Loucy (cell line): ENCODE measurements at regions not wholly inside any gene's neighbourhood (a gene's known extent, or its start where the extent isn't known, plus 50 kb on each side); places are given as distances from the start of the nearest gene placed in this dataset.

Experiments
- EZH2phosphoT487 ChIP-seq: fragments of 200-600 bp; IDR thresholded peaks from 2 replicates; pipeline ENCODE4 v1.6.1; 2018; ENCODE audit warnings: antibody characterized with exemption, mild to moderate bottlenecking, moderate library complexity, borderline replicate concordance
- TF ChIP-seq, protein P1 (sequence below): fragments of 200-600 bp; sonication (generic); conservative IDR thresholded peaks from 2 replicates; pipeline ENCODE4 v1.5.1; 2014; ENCODE audit warnings: mild to moderate bottlenecking, antibody characterized with exemption, low read length

DNA sequence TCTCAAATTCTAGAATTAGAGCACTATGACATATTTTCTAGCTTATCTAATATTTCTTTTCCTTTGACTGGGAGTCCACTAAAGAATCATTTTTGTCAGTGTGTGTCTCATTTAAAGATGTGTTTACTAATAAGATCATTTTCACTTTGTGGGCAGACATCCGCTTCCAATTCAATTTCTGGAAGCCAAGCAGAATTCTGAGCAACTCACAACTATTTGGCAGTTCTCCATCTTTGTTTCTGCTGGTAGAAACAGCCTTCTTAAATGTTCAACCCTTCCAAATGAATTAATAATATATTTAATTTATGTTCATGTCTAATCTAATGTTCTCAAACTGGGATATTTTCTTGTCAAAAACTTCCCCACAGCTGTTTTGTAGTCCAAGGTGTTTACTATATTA lies 411.8 kb downstream of the KCTD12 start:
- TF ChIP-seq, protein P1, sequence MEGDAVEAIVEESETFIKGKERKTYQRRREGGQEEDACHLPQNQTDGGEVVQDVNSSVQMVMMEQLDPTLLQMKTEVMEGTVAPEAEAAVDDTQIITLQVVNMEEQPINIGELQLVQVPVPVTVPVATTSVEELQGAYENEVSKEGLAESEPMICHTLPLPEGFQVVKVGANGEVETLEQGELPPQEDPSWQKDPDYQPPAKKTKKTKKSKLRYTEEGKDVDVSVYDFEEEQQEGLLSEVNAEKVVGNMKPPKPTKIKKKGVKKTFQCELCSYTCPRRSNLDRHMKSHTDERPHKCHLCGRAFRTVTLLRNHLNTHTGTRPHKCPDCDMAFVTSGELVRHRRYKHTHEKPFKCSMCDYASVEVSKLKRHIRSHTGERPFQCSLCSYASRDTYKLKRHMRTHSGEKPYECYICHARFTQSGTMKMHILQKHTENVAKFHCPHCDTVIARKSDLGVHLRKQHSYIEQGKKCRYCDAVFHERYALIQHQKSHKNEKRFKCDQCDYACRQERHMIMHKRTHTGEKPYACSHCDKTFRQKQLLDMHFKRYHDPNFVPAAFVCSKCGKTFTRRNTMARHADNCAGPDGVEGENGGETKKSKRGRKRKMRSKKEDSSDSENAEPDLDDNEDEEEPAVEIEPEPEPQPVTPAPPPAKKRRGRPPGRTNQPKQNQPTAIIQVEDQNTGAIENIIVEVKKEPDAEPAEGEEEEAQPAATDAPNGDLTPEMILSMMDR = no peak
- no peak for TF ChIP-seq EZH2phosphoT487
